ENCODE measurements at regions not wholly inside any gene's neighbourhood (a gene's known extent, or its start where the extent isn't known, plus 50 kb on each side); places are given as distances from the start of the nearest gene placed in this dataset.
"Not testable (repeated sequence)": the region's sequence is repeated elsewhere in the genome, so short reads cannot be mapped to it uniquely, and the experiment has no call there.

- DNase-seq (ENCODE audit: low read depth, low spot score): no peak
These were observed 272.7 kb upstream of the MGMT start for GRCh38 chr10:129194181-129194870.

- DNase-seq (ENCODE audit: low read depth, low spot score): no peak
These were observed 267.2 kb upstream of the MGMT start for GRCh38 chr10:129199826-129200225.

GRCh38 chr10:129203819-129204218 lies 263.2 kb upstream of the MGMT start:
- DNase-seq (ENCODE audit: low read depth, low spot score): no peak

GRCh38 chr10:129207297-129207696 lies 259.7 kb upstream of the MGMT start:
- DNase-seq (ENCODE audit: low read depth, low spot score): no peak

- DNase-seq (ENCODE audit: low read depth, low spot score): no peak
These were observed 256.2 kb upstream of the MGMT start for GRCh38 chr10:129210876-129211275.

GRCh38 chr10:129213256-129213655 lies 253.8 kb upstream of the MGMT start:
- DNase-seq (ENCODE audit: low read depth, low spot score): no peak

- not testable (repeated sequence) for DNase-seq (ENCODE audit: low read depth, low spot score)
These were observed 253.0 kb upstream of the MGMT start for GRCh38 chr10:129213996-129214395.

GRCh38 chr10:129219364-129219763 lies 247.7 kb upstream of the MGMT start:
- DNase-seq (ENCODE audit: low read depth, low spot score): no peak

GRCh38 chr10:129222436-129222835 lies 244.6 kb upstream of the MGMT start:
- no peak for DNase-seq (ENCODE audit: low read depth, low spot score)

- no peak for DNase-seq (ENCODE audit: low read depth, low spot score)
These were observed 243.7 kb upstream of the MGMT start for GRCh38 chr10:129223363-129223762.

- no peak for DNase-seq (ENCODE audit: low read depth, low spot score)
These were observed 243.0 kb upstream of the MGMT start for GRCh38 chr10:129224065-129224464.

- DNase-seq (ENCODE audit: low read depth, low spot score): no peak
These were observed 235.2 kb upstream of the MGMT start for GRCh38 chr10:129231821-129232220.

GRCh38 chr10:129233351-129234148 lies 233.5 kb upstream of the MGMT start:
- no peak for DNase-seq (ENCODE audit: low read depth, low spot score)

GRCh38 chr10:129236274-129236691 lies 230.8 kb upstream of the MGMT start:
- no peak for DNase-seq (ENCODE audit: low read depth, low spot score)

- DNase-seq (ENCODE audit: low read depth, low spot score): no peak
These were observed 225.6 kb upstream of the MGMT start for GRCh38 chr10:129241461-129241860.

- DNase-seq (ENCODE audit: low read depth, low spot score): no peak
These were observed 222.7 kb upstream of the MGMT start for GRCh38 chr10:129244298-129244697.

- no peak for DNase-seq (ENCODE audit: low read depth, low spot score)
These were observed 222.3 kb upstream of the MGMT start for GRCh38 chr10:129244757-129245156.

GRCh38 chr10:129253161-129253864 lies 213.7 kb upstream of the MGMT start:
- DNase-seq (ENCODE audit: low read depth, low spot score): no peak

GRCh38 chr10:129253865-129254179 lies 213.2 kb upstream of the MGMT start:
- DNase-seq (ENCODE audit: low read depth, low spot score): no peak

- DNase-seq (ENCODE audit: low read depth, low spot score): no peak
These were observed 208.6 kb upstream of the MGMT start for GRCh38 chr10:129258283-129258923.

GRCh38 chr10:129259128-129259815 lies 207.8 kb upstream of the MGMT start:
- DNase-seq (ENCODE audit: low read depth, low spot score): no peak

GRCh38 chr10:129272176-129272575 lies 194.9 kb upstream of the MGMT start:
- no peak for DNase-seq (ENCODE audit: low read depth, low spot score)
